ENCODE measurements at regions not wholly inside any gene's neighbourhood (a gene's known extent, or its start where the extent isn't known, plus 50 kb on each side); places are given as distances from the start of the nearest gene placed in this dataset.
A peak's percentile ranks its signal among the peaks of the same experiment; 100 is the strongest.

- Histone ChIP-seq H3K9me1 (ENCODE audit: insufficient read depth, low read length) (no peaks in the 10 kb centered on the region), H3K4me1 (ENCODE audit: control insufficient read depth, insufficient read depth, low read length) (no peaks in the 10 kb centered on the region; the same call in 1 of the 2 replicates), H2BK20ac (ENCODE audit: low read depth, low read length) (no peak overlapping the region), H3K79me1 (ENCODE audit: low read depth in 1 of 2, low read length in 2 of 2) (no peaks in the 10 kb centered on the region), H4K20me1 (ENCODE audit: insufficient read depth, low read length) (no peaks in the 10 kb centered on the region), H2BK15ac (ENCODE audit: low read depth, low read length) (no peak overlapping the region), H3K27me3 (ENCODE audit: control insufficient read depth, insufficient read depth, low read length) (no peaks in the 10 kb centered on the region), H3K4me3 (ENCODE audit: insufficient read depth, low read depth, low read length) (no peak overlapping the region), H3K27ac (ENCODE audit: insufficient read depth, low read length) (no peak overlapping the region), H3K4ac (ENCODE audit: low read depth, low read length) (no peak overlapping the region), H3K9ac (ENCODE audit: low read depth, low read length) (no peak overlapping the region), H4K5ac (ENCODE audit: low read depth, low read length) (no peak overlapping the region), H3K4me2 (ENCODE audit: low read depth, low read length) (no peak overlapping the region), H2AK9ac (replicated peaks; ENCODE audit: low read depth, low read length, poor library complexity) (no peak overlapping the region), H3K9me3 (ENCODE audit: control insufficient read depth, insufficient read depth, low read length) (no peaks in the 10 kb centered on the region), H2BK120ac (ENCODE audit: low read depth, low read length) (no peak overlapping the region), H3K23ac (ENCODE audit: low read depth, low read length) (no peak overlapping the region), H2AFZ (replicated peaks; ENCODE audit: low read length, poor library complexity) (no peak overlapping the region), H3K56ac (ENCODE audit: extremely low read depth, insufficient read depth, low read length) (no peak overlapping the region), H3K18ac (ENCODE audit: low read depth, low read length) (no peak overlapping the region), H3K36me3 (ENCODE audit: control insufficient read depth, insufficient read depth, low read length) (no peaks in the 10 kb centered on the region), H4K91ac (ENCODE audit: insufficient read depth, low read depth, low read length) (no peak overlapping the region), H2AK5ac (ENCODE audit: low read depth, low read length) (no peak overlapping the region), H4K8ac (ENCODE audit: low read depth in 2 of 2, low read length in 2 of 2) (no peak overlapping the region), H3K14ac (replicated peaks; ENCODE audit: low read depth, low read length) (no peak overlapping the region), H2BK5ac (ENCODE audit: low read depth, low read length, poor library complexity, severe bottlenecking) (no peak overlapping the region)
- peak; percentile 34; the same call in 1 of the 2 replicates for TF ChIP-seq CEBPB (IDR thresholded peaks at IDR 0.05; ENCODE audit: low read depth, low read length)
- TF ChIP-seq POLR2A (IDR thresholded peaks at IDR 0.05; ENCODE audit: low read depth, low read length), result no peak
- BruUV-seq (replicated peaks), result no TSS peak
- dilution Hi-C loops (cut with HindIII; ENCODE audit: low sequenced_read_pairs, unreplicated experiment) (no loop called here), intact Hi-C loops (cut with micrococcal nuclease) (no loop called here), in situ Hi-C loops (cut with MboI; ENCODE audit: low sequenced_read_pairs) (no loop called here)
- DNase-seq (no peak), ATAC-seq (ENCODE audit: low read depth) (no peak)
- POLR2A ChIA-PET (ENCODE audit: unreplicated experiment), result no interaction called here
- WGBS, 2 experiments (ENCODE audit: extremely low coverage in 2 of 2, insufficient read length in 1 of 2), result no CpG with 5 or more reads among the region's 1 CpG
- CTCF ChIA-PET, result no interaction called here
Observed at GRCh38 chr16:74168445-74168844, 128.2 kb upstream of the PSMD7 start.
